ENCODE measurements at regions not wholly inside any gene's neighbourhood (a gene's known extent, or its start where the extent isn't known, plus 50 kb on each side); places are given as distances from the start of the nearest gene placed in this dataset.

- H3K27me3 ChIP-seq (ENCODE audit: insufficient read depth, low read length): peaks cover 3% of the 10 kb centered on the region; the same call in 1 of the 2 replicates
- H3F3A ChIP-seq (ENCODE audit: insufficient read depth, low read length): no peaks in the 10 kb centered on the region
- H3K9me3 ChIP-seq (ENCODE audit: low read length): no peaks in the 10 kb centered on the region
- H3K36me3 ChIP-seq (ENCODE audit: insufficient read depth, low read length): no peaks in the 10 kb centered on the region
- no peaks in the 10 kb centered on the region for H3K4me1 ChIP-seq (ENCODE audit: insufficient read depth, low read length, severe bottlenecking)
- no peak overlapping the region for H3K4me2 ChIP-seq (ENCODE audit: low read length)
- TF ChIP-seq EZH2 (IDR thresholded peaks at IDR 0.05; ENCODE audit: borderline replicate concordance, low read length) (no peak), CTCF (IDR thresholded peaks at IDR 0.05; ENCODE audit: low read length) (no peak)
- no peaks in the 10 kb centered on the region for H4K20me1 ChIP-seq (ENCODE audit: insufficient read depth, low read length)
- H3K4me3 ChIP-seq (ENCODE audit: low read depth, low read length, poor library complexity, severe bottlenecking): no peak overlapping the region
- no peaks in the 10 kb centered on the region for H3K9me2 ChIP-seq (ENCODE audit: low read depth, low read length)
- H3K79me2 ChIP-seq (ENCODE audit: insufficient read depth, low read length): no peaks in the 10 kb centered on the region
- no peak overlapping the region for H3K27ac ChIP-seq (ENCODE audit: low read depth, low read length, poor library complexity, severe bottlenecking)
- H3K9ac ChIP-seq (ENCODE audit: low read length): no peak overlapping the region
- H2AFZ ChIP-seq (ENCODE audit: low read length): no peak overlapping the region
Observed at GRCh38 chr1:84757301-84757700, 67.0 kb upstream of the SSX2IP start.

- Histone ChIP-seq H3K79me2 (ENCODE audit: insufficient read depth, low read length) (no peaks in the 10 kb centered on the region), H3K9me3 (ENCODE audit: low read length) (no peaks in the 10 kb centered on the region), H3K4me3 (ENCODE audit: low read depth, low read length, poor library complexity, severe bottlenecking) (no peak overlapping the region), H3K9ac (ENCODE audit: low read length) (no peak overlapping the region), H3K27ac (ENCODE audit: low read depth, low read length, poor library complexity, severe bottlenecking) (no peak overlapping the region), H3K4me1 (ENCODE audit: insufficient read depth, low read length, severe bottlenecking) (no peaks in the 10 kb centered on the region), H3K36me3 (ENCODE audit: insufficient read depth, low read length) (no peaks in the 10 kb centered on the region), H4K20me1 (ENCODE audit: insufficient read depth, low read length) (no peaks in the 10 kb centered on the region), H2AFZ (ENCODE audit: low read length) (no peak overlapping the region), H3K9me2 (ENCODE audit: low read depth, low read length) (no peaks in the 10 kb centered on the region), H3K27me3 (ENCODE audit: insufficient read depth, low read length) (no peaks in the 10 kb centered on the region), H3K4me2 (ENCODE audit: low read length) (no peak overlapping the region), H3F3A (ENCODE audit: insufficient read depth, low read length) (no peaks in the 10 kb centered on the region)
- TF ChIP-seq EZH2 (IDR thresholded peaks at IDR 0.05; ENCODE audit: borderline replicate concordance, low read length): no peak
- no peak for TF ChIP-seq CTCF (IDR thresholded peaks at IDR 0.05; ENCODE audit: low read length)
Observed at GRCh38 chr1:84756455-84757082, 66.3 kb upstream of the SSX2IP start.

- TF ChIP-seq CTCF (IDR thresholded peaks at IDR 0.05; ENCODE audit: low read length): no peak
- no peak for TF ChIP-seq EZH2 (IDR thresholded peaks at IDR 0.05; ENCODE audit: borderline replicate concordance, low read length)
- no peaks in the 10 kb centered on the region for H3K27me3 ChIP-seq (ENCODE audit: insufficient read depth, low read length)
- no peak overlapping the region for H3K4me2 ChIP-seq (ENCODE audit: low read length)
- H3K4me3 ChIP-seq (ENCODE audit: low read depth, low read length, poor library complexity, severe bottlenecking): no peak overlapping the region
- H4K20me1 ChIP-seq (ENCODE audit: insufficient read depth, low read length): no peaks in the 10 kb centered on the region
- no peak overlapping the region for H3K27ac ChIP-seq (ENCODE audit: low read depth, low read length, poor library complexity, severe bottlenecking)
- H3F3A ChIP-seq (ENCODE audit: insufficient read depth, low read length): no peaks in the 10 kb centered on the region
- H3K4me1 ChIP-seq (ENCODE audit: insufficient read depth, low read length, severe bottlenecking): no peaks in the 10 kb centered on the region
- no peaks in the 10 kb centered on the region for H3K79me2 ChIP-seq (ENCODE audit: insufficient read depth, low read length)
- no peaks in the 10 kb centered on the region for H3K9me2 ChIP-seq (ENCODE audit: low read depth, low read length)
- no peak overlapping the region for H3K9ac ChIP-seq (ENCODE audit: low read length)
- no peaks in the 10 kb centered on the region for H3K36me3 ChIP-seq (ENCODE audit: insufficient read depth, low read length)
- no peaks in the 10 kb centered on the region for H3K9me3 ChIP-seq (ENCODE audit: low read length)
- H2AFZ ChIP-seq (ENCODE audit: low read length): no peak overlapping the region
Observed at GRCh38 chr1:84756001-84756400, 65.7 kb upstream of the SSX2IP start.

Measured in OCI-LY1 (cell line).